Type B pancreatic cell (in vitro differentiated cells): ENCODE measurements at regions not wholly inside any gene's neighbourhood (a gene's known extent, or its start where the extent isn't known, plus 50 kb on each side); places are given as distances from the start of the nearest gene placed in this dataset.
A peak's percentile ranks its signal among the peaks of the same experiment; 100 is the strongest.

ENCODE experiments used
- DNase-seq: peaks from one replicate; pipeline ENCODE4 v3.0.0; 2021; ENCODE audit warnings: mixed read lengths; ENCODE audit not compliant: unreplicated experiment; ENCODE audit errors: extremely low spot score
- H3K27ac Mint-ChIP-seq: 2 replicates; pipeline ENCODE4 v1.8.0; 2021; ENCODE audit warnings: mild to moderate bottlenecking, mixed read lengths
- H3K27me3 Mint-ChIP-seq: 2 replicates; pipeline ENCODE4 v1.8.0; 2021; ENCODE audit warnings: mixed read lengths
- H3K36me3 Mint-ChIP-seq: 2 replicates; pipeline ENCODE4 v1.8.0; 2021; ENCODE audit warnings: mixed read lengths
- H3K4me1 Mint-ChIP-seq: one replicate; pipeline ENCODE4 v1.8.0; 2021; ENCODE audit warnings: mixed read lengths; ENCODE audit not compliant: unreplicated experiment
- H3K4me3 Mint-ChIP-seq: 2 replicates; pipeline ENCODE4 v1.8.0; 2021; ENCODE audit warnings: mild to moderate bottlenecking, mixed read lengths
- H3K9me3 Mint-ChIP-seq: 2 replicates; pipeline ENCODE4 v1.8.0; 2021; ENCODE audit warnings: mixed read lengths
- CTCF ChIP-seq: fragments of 200-600 bp; sonication (generic); conservative IDR thresholded peaks from 2 replicates; pipeline ENCODE4 v1.5.0; 2021; ENCODE audit warnings: antibody characterized with exemption, mild to moderate bottlenecking

- Mint-ChIP-seq H3K4me1 (peaks cover 20% of the 10 kb centered on the region), H3K27me3 (peaks cover 3% of the 10 kb centered on the region), H3K36me3 (no peaks in the 10 kb centered on the region), H3K9me3 (no peaks in the 10 kb centered on the region), H3K4me3 (no peak overlapping the region), H3K27ac (no peak overlapping the region)
- DNase-seq, result no peak
- TF ChIP-seq CTCF, result no peak
Measured at GRCh38 chr6:6714953-6715352, 126.4 kb downstream of the LY86 start.

GRCh38 chr6:6715465-6715864, 126.9 kb downstream of the LY86 start:
- no peak overlapping the region for H3K27ac Mint-ChIP-seq
- peaks cover 2% of the 10 kb centered on the region for H3K27me3 Mint-ChIP-seq
- H3K4me3 Mint-ChIP-seq, result no peak overlapping the region
- no peaks in the 10 kb centered on the region for H3K36me3 Mint-ChIP-seq
- no peak for TF ChIP-seq CTCF
- H3K9me3 Mint-ChIP-seq, result no peaks in the 10 kb centered on the region
- no peak for DNase-seq
- peaks cover 20% of the 10 kb centered on the region for H3K4me1 Mint-ChIP-seq

GRCh38 chr6:6716998-6717763, 128.7 kb downstream of the LY86 start:
- Mint-ChIP-seq H3K36me3 (no peaks in the 10 kb centered on the region), H3K9me3 (no peaks in the 10 kb centered on the region), H3K27me3 (no peaks in the 10 kb centered on the region), H3K4me3 (no peak overlapping the region), H3K4me1 (peaks cover 23% of the 10 kb centered on the region), H3K27ac (no peak overlapping the region)
- DNase-seq, result no peak
- TF ChIP-seq CTCF, result no peak

- H3K4me3 Mint-ChIP-seq, result no peak overlapping the region
- no peak for DNase-seq
- no peaks in the 10 kb centered on the region for H3K27me3 Mint-ChIP-seq
- H3K4me1 Mint-ChIP-seq, result peaks cover 15% of the 10 kb centered on the region
- H3K27ac Mint-ChIP-seq, result no peak overlapping the region
- H3K36me3 Mint-ChIP-seq, result no peaks in the 10 kb centered on the region
- no peaks in the 10 kb centered on the region for H3K9me3 Mint-ChIP-seq
- no peak for TF ChIP-seq CTCF
Measured at GRCh38 chr6:6717953-6718352, 129.4 kb downstream of the LY86 start.

GRCh38 chr6:6721606-6722005, 133.1 kb downstream of the LY86 start:
- no peak overlapping the region for H3K4me3 Mint-ChIP-seq
- peaks cover 37% of the 10 kb centered on the region for H3K4me1 Mint-ChIP-seq
- H3K9me3 Mint-ChIP-seq, result no peaks in the 10 kb centered on the region
- TF ChIP-seq CTCF, result no peak
- no peaks in the 10 kb centered on the region for H3K36me3 Mint-ChIP-seq
- no peak for DNase-seq
- no peaks in the 10 kb centered on the region for H3K27me3 Mint-ChIP-seq
- H3K27ac Mint-ChIP-seq, result peak overlapping the region; percentile 19
